Heart right ventricle (tissue), 16 donors: ENCODE measurements at regions not wholly inside any gene's neighbourhood (a gene's known extent, or its start where the extent isn't known, plus 50 kb on each side); places are given as distances from the start of the nearest gene placed in this dataset.

Experiments
- ATAC-seq, 8 donors: fragments of 200-7000 bp; cut with Tn5 transposase; one replicate each; pipeline ENCODE4 v1.9.1; 2020; ENCODE audit warnings: mild to moderate bottlenecking in 8 of 8, moderate library complexity in 8 of 8, moderate number of reproducible peaks in 1 of 8
- DNase-seq, 2 donors: peaks; one replicate each; pipeline ENCODE4 v3.0.0-alpha.2; 2020
- H3K27ac ChIP-seq, 10 donors: fragments of 200-600 bp; sonication (generic) in 2 of 10; one replicate each; pipeline versions ENCODE4 v1.5.0 to v1.8.0; 2020 to 2022; ENCODE audit warnings: mild to moderate bottlenecking in 3 of 10
- H3K27me3 ChIP-seq, 7 donors: fragments of 200-600 bp; one replicate each; pipeline ENCODE4 v1.8.0; 2021 to 2022; ENCODE audit warnings: mild to moderate bottlenecking in 2 of 7
- H3K36me3 ChIP-seq, 9 donors: fragments of 200-600 bp; sonication (generic) in 1 of 9; one replicate each; pipeline versions ENCODE4 v1.5.0 to v1.8.0; 2020 to 2022; ENCODE audit warnings: mild to moderate bottlenecking in 2 of 9
- H3K4me1 ChIP-seq, 9 donors: fragments of 200-600 bp; sonication (generic) in 1 of 9; one replicate each; pipeline versions ENCODE4 v1.5.0 to v1.8.0; 2020 to 2022; ENCODE audit warnings: mild to moderate bottlenecking in 4 of 9
- H3K4me3 ChIP-seq, 10 donors: fragments of 200-600 bp; sonication (generic) in 2 of 10; one replicate each; pipeline versions ENCODE4 v1.5.0 to v1.8.0; 2020 to 2022; ENCODE audit warnings: mild to moderate bottlenecking in 7 of 10, moderate library complexity in 2 of 10
- H3K9me3 ChIP-seq, 11 donors: fragments of 200-600 bp in 10 of 11; sonication (generic) in 2 of 11; one replicate each; pipeline versions ENCODE4 v1.5.0 to v1.8.0; 2013 to 2022; ENCODE audit warnings: mild to moderate bottlenecking in 2 of 11, control low read depth in 1 of 11, moderate library complexity in 1 of 11
- WGBS, 2 donors: extraction: QIAGEN DNeasy Blood & Tissue Kit; methylation state at CpG; one replicate each; pipeline ENCODE4 v1.1.7; 2013; ENCODE audit warnings: inconsistent platforms in 1 of 2; 5-methylcytosine and 5-hydroxymethylcytosine counted together
- intact Hi-C, 10 donors: fragments of 100-400 bp; cut with DNase I; formaldehyde crosslinking; loops; one replicate each; pipeline versions ENCODE4 v1.11.1 to v1.14.2; 2022
- TF ChIP-seq, protein P1 (sequence below), 9 donors: fragments of 200-600 bp; sonication (generic) in 2 of 9; IDR thresholded peaks; one replicate each; pipeline versions ENCODE4 v1.5.0 to v1.8.0; 2021 to 2022; ENCODE audit warnings: antibody characterized with exemption in 9 of 9, mild to moderate bottlenecking in 5 of 9, moderate library complexity in 1 of 9
- donor health status: Arrhythmogenic right ventricular cardiomyopathy.
- donor health status: ischemic (EF 13 %, LVEDD 7.1; RV severe dilation, severe dysfunction).
- donor health status: healthy with polysubstance abuse.
- donor health status: DM: no; HTN: yes; CAD: no.
- donor health status: DM: no; HTN: no; CAD: no.
- donor health status: ischemic (EF 25% LVEDD 6.9; RV normal size, moderate dysfunction).
- donor health status: ischemic (EF 25% LVEDD 5.7; RV mildly dilated, moderate dysfunction).
- donor health status: healthy.
- donor health status: DM: yes; HTN: yes; CAD: no.
- donor health status: Ischemic cardiomyopathy.
- donor health status: ischemic (EF 35%, LVEDD 5.7; RV mildly dilated, moderate dysfunction).
- donor health status: nonischemic (EF 11% LVEDD 7.7; RV severe dilation, severe dysfunction).
- donor health status: DM: yes; HTN: yes; CAD: no.
- donor health status: PGD.
- donor health status: ischemic (EF 29% LVEDD 5.4; RV normal size, mild dysfunction).
- donor health status: nonischemic (EF 23%, LVEDD 6.1; RV moderate dilation, normal function).

DNA sequence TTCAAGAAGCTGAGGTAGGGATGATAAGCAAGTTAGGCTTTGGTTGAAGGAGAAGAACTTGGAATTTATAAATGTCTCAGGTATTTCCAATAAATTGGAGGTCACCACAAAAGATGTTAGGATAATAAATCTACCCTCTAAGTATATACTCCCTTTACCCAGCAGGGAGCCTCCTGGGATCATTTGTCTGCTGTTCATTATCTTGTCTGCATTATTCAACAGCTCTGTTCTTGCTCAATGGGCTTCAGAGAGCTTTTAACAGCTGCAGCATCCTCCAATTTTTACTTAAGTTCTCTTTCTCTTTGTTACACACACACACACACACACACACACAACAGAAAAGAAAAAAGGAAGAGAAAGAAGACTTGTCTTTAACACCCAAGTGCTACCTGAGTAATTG lies 51.7 kb upstream of the VPS13A start:
- DNase-seq (no peak), ATAC-seq (no peak)
- intact Hi-C loops: no loop called here
- TF ChIP-seq, protein P1, sequence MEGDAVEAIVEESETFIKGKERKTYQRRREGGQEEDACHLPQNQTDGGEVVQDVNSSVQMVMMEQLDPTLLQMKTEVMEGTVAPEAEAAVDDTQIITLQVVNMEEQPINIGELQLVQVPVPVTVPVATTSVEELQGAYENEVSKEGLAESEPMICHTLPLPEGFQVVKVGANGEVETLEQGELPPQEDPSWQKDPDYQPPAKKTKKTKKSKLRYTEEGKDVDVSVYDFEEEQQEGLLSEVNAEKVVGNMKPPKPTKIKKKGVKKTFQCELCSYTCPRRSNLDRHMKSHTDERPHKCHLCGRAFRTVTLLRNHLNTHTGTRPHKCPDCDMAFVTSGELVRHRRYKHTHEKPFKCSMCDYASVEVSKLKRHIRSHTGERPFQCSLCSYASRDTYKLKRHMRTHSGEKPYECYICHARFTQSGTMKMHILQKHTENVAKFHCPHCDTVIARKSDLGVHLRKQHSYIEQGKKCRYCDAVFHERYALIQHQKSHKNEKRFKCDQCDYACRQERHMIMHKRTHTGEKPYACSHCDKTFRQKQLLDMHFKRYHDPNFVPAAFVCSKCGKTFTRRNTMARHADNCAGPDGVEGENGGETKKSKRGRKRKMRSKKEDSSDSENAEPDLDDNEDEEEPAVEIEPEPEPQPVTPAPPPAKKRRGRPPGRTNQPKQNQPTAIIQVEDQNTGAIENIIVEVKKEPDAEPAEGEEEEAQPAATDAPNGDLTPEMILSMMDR (IDR thresholded peaks at IDR 0.05): no peak
- Histone ChIP-seq H3K4me3 (no peak overlapping the region), H3K36me3 (no peaks in the 10 kb centered on the region), H3K27ac (no peak overlapping the region), H3K27me3 (peaks cover 0 to 13% (median 0%) of the 10 kb centered on the region in 7 donors), H3K9me3 (peaks cover 0 to 14% (median 0%) of the 10 kb centered on the region in 11 donors), H3K4me1 (no peaks in the 10 kb centered on the region)

DNA sequence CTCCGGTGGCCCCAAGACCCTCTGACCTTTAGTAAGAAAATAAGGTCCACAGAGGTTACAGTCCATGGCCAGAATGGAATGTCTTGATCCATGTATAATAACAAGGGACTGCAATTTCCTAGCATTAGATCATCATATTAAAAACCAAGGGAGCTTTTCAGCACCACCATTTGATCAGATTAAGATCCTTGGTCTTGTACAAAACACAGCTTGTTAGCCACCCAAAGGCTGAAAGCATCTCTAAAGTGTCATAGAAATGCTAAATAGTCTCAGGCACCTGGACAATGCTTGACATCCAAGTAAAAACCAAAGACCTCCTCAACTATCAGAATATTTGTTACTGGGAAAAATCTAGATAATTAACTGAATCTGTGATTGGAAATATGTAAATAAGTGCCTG lies 50.3 kb upstream of the VPS13A start:
- no peak overlapping the region for H3K4me3 ChIP-seq
- TF ChIP-seq, protein P1 (IDR thresholded peaks at IDR 0.05): no peak
- 86 to 96% methylated on average over 1 of the region's 1 CpG for WGBS, 2 donors
- H3K4me1 ChIP-seq: no peaks in the 10 kb centered on the region
- no peaks in the 10 kb centered on the region for H3K36me3 ChIP-seq
- H3K27me3 ChIP-seq: peaks cover 0 to 13% (median 0%) of the 10 kb centered on the region in 7 donors
- H3K9me3 ChIP-seq: peaks cover 0 to 14% (median 0%) of the 10 kb centered on the region in 11 donors
- no peak overlapping the region for H3K27ac ChIP-seq
- intact Hi-C loops: no loop called here
- DNase-seq (no peak), ATAC-seq (no peak)
